AG04450 (cell line): ENCODE measurements at regions not wholly inside any gene's neighbourhood (a gene's known extent, or its start where the extent isn't known, plus 50 kb on each side); places are given as distances from the start of the nearest gene placed in this dataset.

ENCODE experiments used
- CTCF ChIA-PET: fragments of 300-600, 350-600 bp; formaldehyde crosslinking; extraction: SDS; loops from one replicate; lab custom pipeline; 2022; ENCODE audit warnings: antibody characterized with exemption, inconsistent platforms; lab: Charles Lee
- POLR2A ChIA-PET: fragments of 350-600 bp; formaldehyde crosslinking; extraction: SDS; loops from one replicate; lab custom pipeline; 2021; ENCODE audit warnings: antibody characterized with exemption, inconsistent platforms; lab: Yijun Ruan, JAX
- DNase-seq: peaks from one replicate; pipeline ENCODE4 v3.0.0-alpha.2; 2011; ENCODE audit warnings: low read depth, low spot score
- H3K27ac ChIP-seq: one replicate; pipeline ENCODE4 v1.5.1; 2012; ENCODE audit warnings: low read depth, low read length, control low read depth
- H3K27me3 ChIP-seq: one replicate; pipeline ENCODE4 v1.6.0; 2012; ENCODE audit warnings: low read length; ENCODE audit not compliant: control insufficient read depth, insufficient read depth
- H3K4me3 ChIP-seq: 2 replicates; pipeline ENCODE4 v1.5.1; 2011; ENCODE audit warnings: mild to moderate bottlenecking, low read depth, low read length, control low read depth
- H3K9me3 ChIP-seq: 2 replicates; pipeline ENCODE4 v1.5.1; 2012; ENCODE audit warnings: low read length; ENCODE audit not compliant: control insufficient read depth, insufficient read depth
- CTCF ChIP-seq: IDR thresholded peaks from 2 replicates; pipeline ENCODE4 v1.5.1; 2011; ENCODE audit warnings: low read depth, low read length, control low read depth, inconsistent platforms

- Histone ChIP-seq H3K27ac (no peak overlapping the region), H3K27me3 (no peaks in the 10 kb centered on the region), H3K4me3 (no peak overlapping the region), H3K9me3 (peaks cover 6% of the 10 kb centered on the region; the same call in 1 of the 2 replicates)
- ChIA-PET CTCF (no interaction called here), POLR2A (no interaction called here)
- no peak for TF ChIP-seq CTCF
- no peak for DNase-seq
These were observed 571.9 kb upstream of the CRIM1 start for GRCh38 chr2:35783723-35784122.

- CTCF ChIA-PET, result no interaction called here
- POLR2A ChIA-PET, result no interaction called here
- Histone ChIP-seq H3K27me3 (no peaks in the 10 kb centered on the region), H3K27ac (no peak overlapping the region), H3K4me3 (no peak overlapping the region), H3K9me3 (no peaks in the 10 kb centered on the region)
- TF ChIP-seq CTCF, result no peak
- DNase-seq, result no peak
These were observed 614.0 kb upstream of the CRIM1 start for GRCh38 chr2:35741556-35741955.

GRCh38 chr2:35731674-35732073, 623.9 kb upstream of the CRIM1 start:
- ChIA-PET CTCF (no interaction called here), POLR2A (no interaction called here)
- no peaks in the 10 kb centered on the region for H3K9me3 ChIP-seq
- no peak overlapping the region for H3K4me3 ChIP-seq
- no peak for TF ChIP-seq CTCF
- no peak overlapping the region for H3K27ac ChIP-seq
- H3K27me3 ChIP-seq, result no peaks in the 10 kb centered on the region
- DNase-seq, result no peak

- no peaks in the 10 kb centered on the region for H3K9me3 ChIP-seq
- H3K4me3 ChIP-seq, result no peak overlapping the region
- no peak overlapping the region for H3K27ac ChIP-seq
- CTCF ChIA-PET, result no interaction called here
- no peak for DNase-seq
- TF ChIP-seq CTCF, result no peak
- POLR2A ChIA-PET, result no interaction called here
- H3K27me3 ChIP-seq, result no peaks in the 10 kb centered on the region
These were observed 640.7 kb upstream of the CRIM1 start for GRCh38 chr2:35714883-35715282.

GRCh38 chr2:35708411-35708923, 647.1 kb upstream of the CRIM1 start:
- no peak for DNase-seq

More at GRCh38 chr2:35708411-35708923, 647.1 kb upstream of the CRIM1 start:
- TF ChIP-seq CTCF, result no peak
- H3K27me3 ChIP-seq, result no peaks in the 10 kb centered on the region
- no peak overlapping the region for H3K4me3 ChIP-seq
- POLR2A ChIA-PET, result no interaction called here
- no peak overlapping the region for H3K27ac ChIP-seq
- H3K9me3 ChIP-seq, result no peaks in the 10 kb centered on the region
- CTCF ChIA-PET, result no interaction called here
